ENCODE measurements at regions not wholly inside any gene's neighbourhood (a gene's known extent, or its start where the extent isn't known, plus 50 kb on each side); places are given as distances from the start of the nearest gene placed in this dataset.

GRCh38 chr5:101404531-101404930 lies 501.4 kb upstream of the ST8SIA4 start:
- Histone ChIP-seq H3K27ac (ENCODE audit: low read length) (no peak overlapping the region), H3K4me3 (ENCODE audit: low read depth in 2 of 2, low read length in 2 of 2) (no peak overlapping the region), H3K9me3 (ENCODE audit: control insufficient read depth, insufficient read depth, low read depth, low read length) (no peaks in the 10 kb centered on the region), H3K36me3 (ENCODE audit: control insufficient read depth, insufficient read depth, low read length) (no peaks in the 10 kb centered on the region), H3K27me3 (ENCODE audit: control insufficient read depth, insufficient read depth, low read length) (no peaks in the 10 kb centered on the region), H3K4me1 (ENCODE audit: control insufficient read depth, insufficient read depth, low read length) (no peaks in the 10 kb centered on the region)
- intact Hi-C loops (cut with micrococcal nuclease; ENCODE audit: unreplicated experiment) (no loop called here), in situ Hi-C loops (cut with HindIII; ENCODE audit: low pct_unique_long_range_greater_than_20kb, low sequenced_read_pairs) (no loop called here)
- ATAC-seq (no peak), DNase-seq (ENCODE audit: low read depth, low spot score) (no peak)
- ChIA-PET POLR2A (no interaction called here), CTCF (interaction anchor here (0.6 kb wide), 1 partner anchor 687 kb away, joined by 3 read pairs; no protein-coding TSS in a partner anchor)
- BruUV-seq (replicated peaks), result no TSS peak
- TF ChIP-seq REST (IDR thresholded peaks at IDR 0.05; ENCODE audit: insufficient read depth in 1 of 2, low read depth in 2 of 2, low read length in 1 of 2) (no peak), POLR2AphosphoS5 (IDR thresholded peaks at IDR 0.05; ENCODE audit: low read depth, low read length) (no peak), TCF7L2 (IDR thresholded peaks at IDR 0.05; ENCODE audit: low read depth, low read length) (no peak), CTCF (IDR thresholded peaks at IDR 0.05) (no peak), SIN3A (IDR thresholded peaks at IDR 0.05; ENCODE audit: borderline replicate concordance, insufficient read depth, low read depth, low read length) (no peak)

GRCh38 chr5:101393795-101394450 lies 490.8 kb upstream of the ST8SIA4 start:
- intact Hi-C loops (cut with micrococcal nuclease; ENCODE audit: unreplicated experiment), result loop anchor here (10.0 kb wide), 1 partner anchor 619 kb away; no protein-coding TSS in a partner anchor
- Histone ChIP-seq H3K36me3 (ENCODE audit: control insufficient read depth, insufficient read depth, low read length) (no peaks in the 10 kb centered on the region), H3K9me3 (ENCODE audit: control insufficient read depth, insufficient read depth, low read depth, low read length) (no peaks in the 10 kb centered on the region), H3K4me3 (ENCODE audit: low read depth in 2 of 2, low read length in 2 of 2) (no peak overlapping the region), H3K27me3 (ENCODE audit: control insufficient read depth, insufficient read depth, low read length) (no peaks in the 10 kb centered on the region), H3K27ac (ENCODE audit: low read length) (no peak overlapping the region), H3K4me1 (ENCODE audit: control insufficient read depth, insufficient read depth, low read length) (no peaks in the 10 kb centered on the region)
- ChIA-PET CTCF (no interaction called here), POLR2A (no interaction called here)
- in situ Hi-C loops (cut with HindIII; ENCODE audit: low pct_unique_long_range_greater_than_20kb, low sequenced_read_pairs), result no loop called here
- BruUV-seq (replicated peaks), result no TSS peak
- DNase-seq (ENCODE audit: low read depth, low spot score), result no peak
- TF ChIP-seq TCF7L2 (IDR thresholded peaks at IDR 0.05; ENCODE audit: low read depth, low read length), result no peak
- no peak for ATAC-seq
